GM21515 (cell line): ENCODE measurements at regions not wholly inside any gene's neighbourhood (a gene's known extent, or its start where the extent isn't known, plus 50 kb on each side); places are given as distances from the start of the nearest gene placed in this dataset.
"Not testable (repeated sequence)": the region's sequence is repeated elsewhere in the genome, so short reads cannot be mapped to it uniquely, and the experiment has no call there.

Experiments used
- ATAC-seq: cut with Tn5 transposase; IDR thresholded peaks from one replicate; pipeline ENCODE4 v1.9.1; 2021; ENCODE audit not compliant: unreplicated experiment

GRCh38 chr2:159880729-159881128, 82.7 kb upstream of the CD302 start:
- ATAC-seq: no peak

DNA sequence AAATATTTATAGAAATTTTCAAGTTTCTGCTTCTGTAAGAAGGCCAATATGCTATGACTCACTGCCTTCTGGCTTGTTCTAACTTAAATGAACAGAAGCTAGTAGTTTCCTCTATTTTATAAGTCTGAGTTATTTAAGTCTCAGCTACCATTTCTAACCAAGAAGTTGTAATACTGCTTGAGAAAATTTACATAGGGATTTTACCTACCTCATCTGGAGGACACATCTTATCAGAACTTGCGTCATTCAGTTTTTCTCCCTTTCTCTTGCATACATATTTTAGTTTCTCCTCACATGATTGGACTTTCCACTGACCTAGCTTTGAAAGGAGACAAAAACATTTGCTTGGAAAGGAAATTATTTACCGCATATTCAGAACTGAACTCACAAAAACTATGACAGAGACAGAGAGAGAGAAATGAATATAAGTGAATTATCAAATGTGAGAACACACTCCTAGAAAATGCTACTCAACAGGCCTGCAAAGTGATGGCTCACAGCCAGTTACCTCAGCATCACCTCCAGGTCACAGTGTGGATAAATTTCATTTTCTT, 81.1 kb upstream of the CD302 start:
- peak; percentile 74 for ATAC-seq

GRCh38 chr2:159875083-159875482, 77.1 kb upstream of the CD302 start:
- ATAC-seq: no peak

DNA sequence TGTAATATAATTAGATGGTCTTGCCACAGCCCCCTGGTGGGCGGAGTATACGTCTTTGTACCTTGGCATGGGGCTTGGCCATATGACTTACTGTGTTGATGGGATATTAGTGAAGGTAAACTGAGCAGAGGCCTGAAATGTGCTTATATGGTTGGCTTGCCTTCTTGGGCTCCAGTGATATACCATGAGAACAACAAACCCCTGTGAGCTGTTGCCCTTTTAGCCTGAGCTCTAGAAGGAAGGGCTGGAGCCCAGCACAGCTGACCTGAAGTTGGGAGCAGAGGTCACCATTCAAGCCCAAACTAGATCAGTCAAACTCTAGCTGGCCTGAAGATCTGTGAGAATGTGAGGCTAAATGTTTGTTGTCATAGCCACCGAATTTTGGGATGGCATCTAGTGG, 75.2 kb upstream of the CD302 start:
- ATAC-seq: no peak

GRCh38 chr2:159872353-159872752, 74.3 kb upstream of the CD302 start:
- no peak for ATAC-seq

- ATAC-seq: not testable (repeated sequence)
These were observed 70.7 kb upstream of the CD302 start for GRCh38 chr2:159868598-159869159.

- no peak for ATAC-seq
These were observed 69.8 kb upstream of the CD302 start for GRCh38 chr2:159867567-159868361.

- ATAC-seq: no peak
These were observed 65.6 kb upstream of the CD302 start for GRCh38 chr2:159863526-159864160.

- ATAC-seq: no peak
These were observed 62.7 kb upstream of the CD302 start for GRCh38 chr2:159860581-159861310.

- ATAC-seq: no peak
These were observed 61.6 kb upstream of the CD302 start for GRCh38 chr2:159859583-159859982.

DNA sequence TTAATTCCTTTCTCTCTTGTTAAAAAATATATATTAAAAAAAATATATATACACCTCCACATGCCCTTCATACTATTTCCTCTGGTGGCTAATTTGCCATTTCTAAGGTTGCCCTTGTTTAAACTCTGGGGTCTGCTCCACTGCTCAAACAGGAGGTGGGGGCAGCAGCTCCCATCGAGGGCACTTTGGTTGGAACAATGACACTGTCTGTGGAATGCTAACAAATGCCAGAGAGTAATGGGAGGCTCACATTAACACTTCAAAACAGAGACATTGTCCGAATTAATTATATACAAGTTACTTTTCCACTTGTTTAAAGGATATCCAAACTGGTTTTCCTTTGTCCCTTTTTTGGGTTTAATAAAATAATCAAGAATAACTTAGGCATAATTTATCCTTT, 58.8 kb upstream of the CD302 start:
- ATAC-seq: no peak

GRCh38 chr2:159855557-159856061, 57.6 kb upstream of the CD302 start:
- no peak for ATAC-seq

GRCh38 chr2:159855143-159855542, 57.1 kb upstream of the CD302 start:
- no peak for ATAC-seq

- ATAC-seq: no peak
These were observed 56.5 kb upstream of the CD302 start for GRCh38 chr2:159854481-159854880.

GRCh38 chr2:159853101-159853500, 55.1 kb upstream of the CD302 start:
- no peak for ATAC-seq

- ATAC-seq: no peak
These were observed 53.9 kb upstream of the CD302 start for GRCh38 chr2:159851941-159852340.

- no peak for ATAC-seq
These were observed 52.8 kb upstream of the CD302 start for GRCh38 chr2:159850789-159851188.

DNA sequence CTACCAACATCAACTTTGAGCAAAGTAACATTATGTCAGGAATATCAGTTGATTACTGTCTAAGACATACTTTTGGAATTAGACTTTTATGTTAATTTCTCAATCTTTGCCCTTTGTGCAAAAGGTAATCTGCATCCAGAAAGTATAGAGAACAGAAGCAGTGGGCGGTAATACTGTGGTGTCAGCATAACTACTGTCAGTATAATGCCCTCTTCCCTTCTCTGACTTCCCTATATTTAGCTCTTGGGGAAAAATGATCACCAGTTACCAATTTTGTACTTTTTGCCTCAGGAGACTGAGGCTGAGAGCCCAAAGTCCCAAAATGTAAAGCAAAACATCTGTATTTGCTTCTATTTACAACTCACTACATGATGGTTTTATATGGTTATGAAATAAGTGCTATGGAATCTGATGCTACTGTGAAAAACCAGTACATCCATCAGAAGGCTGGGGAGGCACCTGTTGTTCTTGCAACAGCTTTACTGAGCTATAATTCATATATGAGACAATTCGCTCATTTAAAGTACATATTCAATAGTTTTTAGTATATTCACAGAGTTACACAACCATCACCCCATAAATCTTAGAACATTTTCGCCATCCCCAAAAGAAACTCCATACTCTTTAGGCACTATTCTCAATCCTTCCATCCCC, 51.3 kb upstream of the CD302 start:
- no peak for ATAC-seq
